ENCODE measurements at regions not wholly inside any gene's neighbourhood (a gene's known extent, or its start where the extent isn't known, plus 50 kb on each side); places are given as distances from the start of the nearest gene placed in this dataset.

DNA sequence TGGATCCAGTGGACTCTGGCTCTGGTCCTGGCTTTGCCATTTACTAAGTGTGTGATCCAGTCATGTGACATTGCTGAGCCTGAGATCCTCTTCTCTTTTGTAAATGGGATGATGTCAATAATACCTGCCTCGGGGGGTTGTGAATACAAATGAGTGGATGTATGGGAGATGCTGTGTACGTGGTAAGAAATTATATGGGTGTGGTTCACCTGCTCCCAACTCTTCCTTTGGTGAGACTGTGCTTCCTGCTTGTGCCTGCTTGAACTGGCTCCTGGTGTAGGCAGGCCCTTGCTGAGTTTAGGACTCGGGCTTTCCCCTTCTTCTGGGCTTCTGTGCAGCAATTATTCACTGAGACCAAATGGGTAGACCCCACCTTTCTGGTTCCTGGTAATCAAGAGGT is 189.5 kb upstream of the FRMD6 start:
- CTCF ChIA-PET: interaction anchor here (0.9 kb wide), 1 partner anchor 11 kb away, joined by 5 read pairs; no protein-coding TSS in a partner anchor
- H3K36me3 ChIP-seq (ENCODE audit: control insufficient read depth in 2 of 2, insufficient read depth in 1 of 2, low read length in 2 of 2): no peaks in the 10 kb centered on the region
- POLR2A ChIA-PET: no interaction called here
- H3K9me3 ChIP-seq (ENCODE audit: control insufficient read depth, insufficient read depth, low read depth, low read length): no peaks in the 10 kb centered on the region
- no peaks in the 10 kb centered on the region for H3K4me1 ChIP-seq (ENCODE audit: control insufficient read depth, insufficient read depth, low read length)
- H3K4me3 ChIP-seq (ENCODE audit: low read depth, low read length): no peak overlapping the region
- TF ChIP-seq RBAK (tag by site-specific recombination; IDR thresholded peaks at IDR 0.05): no peak
- no peak for TF ChIP-seq ZNF391 (tag by site-specific recombination; IDR thresholded peaks at IDR 0.05; ENCODE audit: borderline replicate concordance, low read depth)
- no peak for TF ChIP-seq ZXDB (tag by site-specific recombination; IDR thresholded peaks at IDR 0.05)
- TF ChIP-seq ZNF184 (tag by site-specific recombination; IDR thresholded peaks at IDR 0.05): no peak
- TF ChIP-seq HOXD13 (CRISPR knock-in tag; IDR thresholded peaks at IDR 0.05; ENCODE audit: borderline replicate concordance): no peak
- no peak for TF ChIP-seq ZNF544 (tag by site-specific recombination; IDR thresholded peaks at IDR 0.05)
- no peak overlapping the region for H3K27ac ChIP-seq (ENCODE audit: extremely low read depth, low read depth, low read length)

- H3K4me1 ChIP-seq (ENCODE audit: control insufficient read depth, insufficient read depth, low read length): no peaks in the 10 kb centered on the region
- POLR2A ChIA-PET: no interaction called here
- CTCF ChIA-PET: interaction anchor here (0.9 kb wide), 1 partner anchor 12 kb away, joined by 5 read pairs; no protein-coding TSS in a partner anchor
- H3K4me3 ChIP-seq (ENCODE audit: low read depth, low read length): no peak overlapping the region
- no peaks in the 10 kb centered on the region for H3K9me3 ChIP-seq (ENCODE audit: control insufficient read depth, insufficient read depth, low read depth, low read length)
- no peaks in the 10 kb centered on the region for H3K36me3 ChIP-seq (ENCODE audit: control insufficient read depth in 2 of 2, insufficient read depth in 1 of 2, low read length in 2 of 2)
- TF ChIP-seq ZBTB21 (tag by site-specific recombination; IDR thresholded peaks at IDR 0.05) (no peak), ZNF274 (IDR thresholded peaks at IDR 0.05; ENCODE audit: low read length) (no peak), ZNF274 (tag by site-specific recombination; IDR thresholded peaks at IDR 0.05; ENCODE audit: borderline replicate concordance) (no peak), WT1 (tag by site-specific recombination; IDR thresholded peaks at IDR 0.05) (no peak), ZNF514 (tag by site-specific recombination; IDR thresholded peaks at IDR 0.05) (no peak), ZNF623 (tag by site-specific recombination; IDR thresholded peaks at IDR 0.05) (no peak), ZNF518A (tag by site-specific recombination; conservative IDR thresholded peaks at IDR 0.05; ENCODE audit: low read depth) (no peak), ZXDB (tag by site-specific recombination; IDR thresholded peaks at IDR 0.05) (no peak), PRDM6 (tag by site-specific recombination; IDR thresholded peaks at IDR 0.05) (no peak), ZFP3 (tag by site-specific recombination; IDR thresholded peaks at IDR 0.05; ENCODE audit: low read depth) (no peak), ZNF830 (tag by site-specific recombination; IDR thresholded peaks at IDR 0.05; ENCODE audit: low read depth) (no peak), ZBTB1 (tag by site-specific recombination; IDR thresholded peaks at IDR 0.05) (no peak), SETDB1 (IDR thresholded peaks at IDR 0.05; ENCODE audit: insufficient read length, low read length) (no peak), ZEB2 (tag by site-specific recombination; IDR thresholded peaks at IDR 0.05) (no peak), IKZF3 (tag by site-specific recombination; IDR thresholded peaks at IDR 0.05) (no peak), ZNF341 (tag by site-specific recombination; IDR thresholded peaks at IDR 0.05; ENCODE audit: low read depth) (no peak)
- TF ChIP-seq, protein P1, sequence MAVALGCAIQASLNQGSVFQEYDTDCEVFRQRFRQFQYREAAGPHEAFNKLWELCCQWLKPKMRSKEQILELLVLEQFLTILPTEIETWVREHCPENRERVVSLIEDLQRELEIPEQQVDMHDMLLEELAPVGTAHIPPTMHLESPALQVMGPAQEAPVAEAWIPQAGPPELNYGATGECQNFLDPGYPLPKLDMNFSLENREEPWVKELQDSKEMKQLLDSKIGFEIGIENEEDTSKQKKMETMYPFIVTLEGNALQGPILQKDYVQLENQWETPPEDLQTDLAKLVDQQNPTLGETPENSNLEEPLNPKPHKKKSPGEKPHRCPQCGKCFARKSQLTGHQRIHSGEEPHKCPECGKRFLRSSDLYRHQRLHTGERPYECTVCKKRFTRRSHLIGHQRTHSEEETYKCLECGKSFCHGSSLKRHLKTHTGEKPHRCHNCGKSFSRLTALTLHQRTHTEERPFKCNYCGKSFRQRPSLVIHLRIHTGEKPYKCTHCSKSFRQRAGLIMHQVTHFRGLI (tag by site-specific recombination; IDR thresholded peaks at IDR 0.05): no peak
- no peak overlapping the region for H3K27ac ChIP-seq (ENCODE audit: extremely low read depth, low read depth, low read length)
Observed at GRCh38 chr14:51462706-51463105, 189.0 kb upstream of the FRMD6 start.
